Psoas muscle (tissue), 7 donors: ENCODE measurements at regions not wholly inside any gene's neighbourhood (a gene's known extent, or its start where the extent isn't known, plus 50 kb on each side); places are given as distances from the start of the nearest gene placed in this dataset.

Source experiments
- ATAC-seq, 4 donors: fragments of 200-7000 bp; cut with Tn5 transposase; one replicate each; pipeline ENCODE4 v1.9.1; 2020; ENCODE audit warnings: moderate library complexity in 3 of 4, mild to moderate bottlenecking in 2 of 4
- DNase-seq, 2 donors: peaks; one replicate each; pipeline ENCODE4 v3.0.0-alpha.2; 2020
- H3K27ac ChIP-seq: fragments of 200-600 bp; one replicate; pipeline ENCODE4 v1.8.0; 2022
- H3K27me3 ChIP-seq, 3 donors: fragments of 200-600 bp in 1 of 3; one replicate each; pipeline versions ENCODE4 v1.6.1 to v1.8.0; 2013 to 2022; ENCODE audit warnings: low read length in 2 of 3, mild to moderate bottlenecking in 2 of 3, moderate library complexity in 1 of 3; ENCODE audit not compliant: insufficient read depth in 3 of 3
- H3K36me3 ChIP-seq, 2 donors: fragments of 200-600 bp in 1 of 2; one replicate each; pipeline versions ENCODE4 v1.6.1 to v1.8.0; 2013 to 2022; ENCODE audit warnings: low read depth in 1 of 2, mild to moderate bottlenecking in 1 of 2, moderate library complexity in 1 of 2; ENCODE audit not compliant: insufficient read depth in 1 of 2
- H3K4me1 ChIP-seq: fragments of 200-600 bp; one replicate; pipeline ENCODE4 v1.8.0; 2022
- H3K4me3 ChIP-seq: fragments of 200-600 bp; one replicate; pipeline ENCODE4 v1.8.0; 2022; ENCODE audit warnings: mild to moderate bottlenecking
- H3K9me3 ChIP-seq: fragments of 200-600 bp; one replicate; pipeline ENCODE4 v1.8.0; 2022
- CTCF ChIP-seq: fragments of 200-600 bp; IDR thresholded peaks from one replicate; pipeline ENCODE4 v1.8.0; 2022; ENCODE audit warnings: antibody characterized with exemption
- WGBS, 3 donors: extraction: QIAGEN DNeasy Blood & Tissue Kit; methylation state at CpG; one replicate each; pipeline versions ENCODE4 v1.1.6 to v1.1.7; 2013; 5-methylcytosine and 5-hydroxymethylcytosine counted together
- intact Hi-C, 2 donors: fragments of 100-400 bp; cut with DNase I; formaldehyde crosslinking; loops; one replicate each; pipeline versions ENCODE4 v1.11.0 to v1.14.2; 2022
- donor health status: healthy with polysubstance abuse.
- donor health status: DM: no; HTN: no; CAD: no; lungs with moderate emphysema.
- donor health status: Bipolar disorder and iron deficiency.
- donor health status: healthy.
- donor health status: DM: yes; HTN: yes; CAD: no.
- donor health status: DM: no; HTN: no; CAD: no.
- donor health status: DM: yes; HTN: yes; CAD: no.

- no peak overlapping the region for H3K4me3 ChIP-seq
- DNase-seq (no peak), ATAC-seq (no peak)
- no peaks in the 10 kb centered on the region for H3K4me1 ChIP-seq
- WGBS, 3 donors: 67 to 72% (median 72%) methylated on average over 4 of the region's 4 CpGs
- H3K36me3 ChIP-seq: no peaks in the 10 kb centered on the region
- no peaks in the 10 kb centered on the region for H3K27me3 ChIP-seq
- intact Hi-C loops: no loop called here
- no peak overlapping the region for H3K27ac ChIP-seq
- TF ChIP-seq CTCF: no peak
- no peaks in the 10 kb centered on the region for H3K9me3 ChIP-seq
Measured at GRCh38 chr3:76972624-76973296, 67.1 kb upstream of the ROBO2 start.

DNA sequence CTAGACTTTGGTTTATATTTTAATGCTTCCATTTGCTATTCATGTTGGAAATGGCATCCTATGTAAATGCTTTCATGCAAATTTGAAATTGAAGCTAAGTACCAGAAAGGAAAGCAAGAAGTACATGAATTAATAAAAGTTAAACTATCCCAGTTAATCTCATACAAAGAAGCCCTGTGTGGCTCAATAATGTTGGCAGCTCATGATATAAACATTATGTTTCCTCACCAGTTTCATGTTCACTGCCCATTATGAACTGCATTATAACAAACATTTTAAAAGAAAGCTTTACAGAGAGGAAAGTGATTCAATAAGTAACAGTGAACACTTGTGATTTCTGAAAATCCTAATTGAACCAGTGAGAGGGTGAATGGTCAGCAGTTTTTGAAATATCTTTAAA lies 62.9 kb upstream of the ROBO2 start:
- no peaks in the 10 kb centered on the region for H3K36me3 ChIP-seq
- H3K9me3 ChIP-seq: no peaks in the 10 kb centered on the region
- intact Hi-C loops: no loop called here
- no peak for TF ChIP-seq CTCF
- ATAC-seq: no peak
- H3K4me3 ChIP-seq: no peak overlapping the region
- DNase-seq: no peak
- H3K27ac ChIP-seq: no peak overlapping the region
- no peaks in the 10 kb centered on the region for H3K4me1 ChIP-seq
- H3K27me3 ChIP-seq: no peaks in the 10 kb centered on the region

- Histone ChIP-seq H3K9me3 (no peaks in the 10 kb centered on the region), H3K4me1 (no peaks in the 10 kb centered on the region), H3K36me3 (no peaks in the 10 kb centered on the region), H3K27me3 (no peaks in the 10 kb centered on the region), H3K4me3 (no peak overlapping the region), H3K27ac (no peak overlapping the region)
- intact Hi-C loops: no loop called here
- TF ChIP-seq CTCF: no peak
- DNase-seq (no peak), ATAC-seq (no peak)
Measured at GRCh38 chr3:76985645-76986044, 54.3 kb upstream of the ROBO2 start.

GRCh38 chr3:76986876-76987474 lies 52.9 kb upstream of the ROBO2 start:
- no peak for TF ChIP-seq CTCF
- ATAC-seq (no peak), DNase-seq (no peak)
- H3K27me3 ChIP-seq: no peaks in the 10 kb centered on the region
- no peak overlapping the region for H3K27ac ChIP-seq
- no peaks in the 10 kb centered on the region for H3K36me3 ChIP-seq
- H3K4me1 ChIP-seq: no peaks in the 10 kb centered on the region
- H3K4me3 ChIP-seq: no peak overlapping the region
- intact Hi-C loops: no loop called here
- WGBS, 3 donors: 34 to 41% (median 35%) methylated on average over 11 of the region's 11 CpGs
- no peaks in the 10 kb centered on the region for H3K9me3 ChIP-seq
